Karpas-422 (cell line): ENCODE measurements at regions not wholly inside any gene's neighbourhood (a gene's known extent, or its start where the extent isn't known, plus 50 kb on each side); places are given as distances from the start of the nearest gene placed in this dataset.

ENCODE experiments used
- DNase-seq: peaks from one replicate; pipeline ENCODE4 v3.0.0-alpha.2; 2015
- H2AFZ ChIP-seq: fragments of 200-600 bp; sonication (generic); 2 replicates; pipeline ENCODE4 v1.6.1; 2014; ENCODE audit warnings: antibody characterized with exemption, low read length, mixed read lengths
- H3K27ac ChIP-seq: fragments of 200-600 bp; sonication (generic); 2 replicates; pipeline ENCODE4 v1.5.1; 2014; ENCODE audit warnings: mild to moderate bottlenecking, low read length, moderate library complexity
- H3K27me3 ChIP-seq: fragments of 200-600 bp; sonication (generic); 2 replicates; pipeline ENCODE4 v1.6.1; 2014; ENCODE audit warnings: low read length, mixed read lengths
- H3K36me3 ChIP-seq: fragments of 200-600 bp; sonication (generic); 2 replicates; pipeline ENCODE4 v1.6.1; 2014; ENCODE audit warnings: low read length, mixed read lengths; ENCODE audit not compliant: insufficient read depth
- H3K4me1 ChIP-seq: fragments of 200-600 bp; sonication (generic); 2 replicates; pipeline ENCODE4 v1.6.1; 2014; ENCODE audit warnings: mild to moderate bottlenecking, low read length, mixed read lengths
- H3K4me2 ChIP-seq: fragments of 200-600 bp; sonication (generic); 2 replicates; pipeline ENCODE4 v1.6.1; 2014; ENCODE audit warnings: low read length, low read depth, mild to moderate bottlenecking; ENCODE audit not compliant: poor library complexity, severe bottlenecking
- H3K4me3 ChIP-seq: fragments of 200-600 bp; sonication (generic); 2 replicates; pipeline ENCODE4 v1.5.1; 2014; ENCODE audit warnings: mild to moderate bottlenecking, antibody characterized with exemption, low read length, mixed read lengths
- H3K79me2 ChIP-seq: fragments of 200-600 bp; sonication (generic); 2 replicates; pipeline ENCODE4 v1.6.1; 2014; ENCODE audit warnings: mild to moderate bottlenecking, low read length, mixed read lengths
- H3K9ac ChIP-seq: fragments of 200-600 bp; sonication (generic); 2 replicates; pipeline ENCODE4 v1.6.0; 2014; ENCODE audit warnings: low read length
- H3K9me2 ChIP-seq: fragments of 200-600 bp; sonication (generic), shearing (Covaris generic); replicated peaks from 2 replicates; pipeline ENCODE4 v1.6.0; 2014; ENCODE audit warnings: mild to moderate bottlenecking, low read length, moderate library complexity; ENCODE audit not compliant: insufficient read depth
- H3K9me3 ChIP-seq: fragments of 300-700, 200-600 bp; sonication (generic); 2 replicates; pipeline ENCODE4 v1.6.1; 2014; ENCODE audit warnings: low read length, mixed read lengths
- H4K20me1 ChIP-seq: fragments of 200-600 bp; sonication (generic); 2 replicates; pipeline ENCODE4 v1.6.1; 2014; ENCODE audit warnings: mild to moderate bottlenecking, antibody characterized with exemption, low read length, low read depth; ENCODE audit not compliant: insufficient read depth

DNA sequence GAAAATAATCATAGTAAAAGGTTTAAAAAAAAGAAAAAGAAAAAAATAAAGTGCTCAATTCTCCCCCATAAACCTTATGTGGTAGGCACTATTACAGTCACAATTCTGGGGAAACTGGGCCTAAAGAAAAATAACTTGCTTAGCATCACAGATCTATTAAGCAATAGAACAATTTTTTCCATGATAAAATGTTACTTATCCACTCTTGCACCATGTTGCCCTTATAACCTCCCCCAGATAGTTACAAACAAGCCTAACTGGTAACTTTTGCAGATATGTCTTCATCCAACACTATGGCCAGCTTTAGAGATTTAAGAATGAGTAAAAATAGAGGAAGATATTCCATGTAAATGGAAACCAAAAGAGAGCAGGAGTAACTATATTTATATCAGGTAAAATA, 164.8 kb downstream of the DUSP6 start:
- no peaks in the 10 kb centered on the region for H3K4me1 ChIP-seq
- no peaks in the 10 kb centered on the region for H4K20me1 ChIP-seq
- no peak overlapping the region for H3K4me2 ChIP-seq
- no peak overlapping the region for H3K27ac ChIP-seq
- no peak overlapping the region for H3K9ac ChIP-seq
- no peak overlapping the region for H3K4me3 ChIP-seq
- H2AFZ ChIP-seq = no peak overlapping the region
- no peaks in the 10 kb centered on the region for H3K79me2 ChIP-seq
- H3K9me2 ChIP-seq = no peaks in the 10 kb centered on the region
- DNase-seq = no peak
- peaks cover 7% of the 10 kb centered on the region; the same call in 1 of the 2 replicates for H3K9me3 ChIP-seq
- peaks cover 4% of the 10 kb centered on the region; the same call in 1 of the 2 replicates for H3K27me3 ChIP-seq
- no peaks in the 10 kb centered on the region for H3K36me3 ChIP-seq

DNA sequence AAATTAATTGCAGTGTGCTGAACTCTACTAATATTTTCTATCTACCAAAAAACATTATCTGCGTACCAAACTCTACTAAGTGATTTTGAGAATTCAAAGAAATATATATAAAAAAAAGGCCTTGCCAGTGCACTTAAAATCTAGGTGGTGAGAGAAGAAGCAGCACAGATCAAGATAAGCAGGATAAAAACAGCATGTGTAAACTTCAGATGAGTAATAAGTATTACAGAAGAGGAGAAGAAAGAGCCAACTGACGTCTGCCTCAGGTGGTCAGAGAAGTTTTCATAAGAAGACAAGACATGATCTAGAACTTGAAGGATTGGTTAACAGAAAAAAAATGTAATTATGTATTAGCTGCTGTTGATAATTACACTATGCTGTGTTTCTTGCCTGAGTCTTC, 166.4 kb downstream of the DUSP6 start:
- Histone ChIP-seq H3K9ac (no peak overlapping the region), H3K27ac (no peak overlapping the region), H3K27me3 (peaks cover 4% of the 10 kb centered on the region; the same call in 1 of the 2 replicates), H3K4me2 (no peak overlapping the region), H3K9me2 (no peaks in the 10 kb centered on the region), H2AFZ (no peak overlapping the region), H3K9me3 (peaks cover 7% of the 10 kb centered on the region; the same call in 1 of the 2 replicates), H3K4me1 (peaks cover 8% of the 10 kb centered on the region), H3K36me3 (no peaks in the 10 kb centered on the region), H3K4me3 (no peak overlapping the region), H4K20me1 (no peaks in the 10 kb centered on the region), H3K79me2 (no peaks in the 10 kb centered on the region)
- no peak for DNase-seq

DNA sequence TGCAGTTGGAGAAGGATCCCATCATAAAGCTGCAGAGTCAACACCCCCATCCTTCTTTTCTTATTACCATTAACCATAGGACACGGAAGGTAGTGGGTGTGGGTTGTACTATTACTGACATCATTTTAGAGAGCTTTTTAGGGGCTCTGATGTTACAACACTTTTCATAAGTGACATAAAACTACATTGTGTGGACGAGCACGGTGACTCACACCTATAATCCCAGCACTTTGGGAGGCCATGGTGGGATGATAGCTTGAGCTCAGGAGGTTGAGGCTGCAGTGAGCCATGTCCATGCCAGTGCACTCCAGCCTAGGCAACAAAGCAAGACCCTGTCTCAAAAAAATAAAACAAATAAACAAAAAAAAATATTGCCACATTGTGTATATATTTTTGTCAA, 167.1 kb downstream of the DUSP6 start:
- Histone ChIP-seq H4K20me1 (no peaks in the 10 kb centered on the region), H3K27ac (no peak overlapping the region)
- DNase-seq = no peak

DNA sequence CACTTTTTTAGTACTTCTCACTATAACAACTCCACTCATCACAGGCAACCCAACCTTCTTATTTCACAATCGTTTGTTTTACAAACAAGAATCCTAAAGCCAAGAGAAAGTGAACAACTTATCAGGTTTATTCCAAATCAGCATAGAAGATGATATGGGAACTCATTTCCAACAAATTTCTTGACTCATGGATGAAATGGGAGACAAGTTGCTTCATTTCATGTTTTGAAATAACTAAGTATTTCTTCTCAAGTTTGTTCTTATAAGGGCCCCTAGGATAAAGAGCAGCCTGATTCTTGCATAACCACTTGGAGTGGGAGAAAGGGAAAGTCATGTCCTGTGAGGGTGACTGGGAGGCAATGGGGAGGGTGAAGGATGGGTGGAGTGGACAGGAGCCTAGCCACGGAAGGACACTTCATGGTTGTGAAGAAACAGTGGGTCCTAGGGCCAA, 168.3 kb downstream of the DUSP6 start:
- Histone ChIP-seq H3K9me3 (no peaks in the 10 kb centered on the region), H4K20me1 (no peaks in the 10 kb centered on the region), H3K9me2 (no peaks in the 10 kb centered on the region), H3K4me1 (peaks cover 10% of the 10 kb centered on the region), H3K79me2 (no peaks in the 10 kb centered on the region), H3K4me3 (no peak overlapping the region), H3K4me2 (no peak overlapping the region), H3K36me3 (no peaks in the 10 kb centered on the region), H3K9ac (no peak overlapping the region), H2AFZ (no peak overlapping the region), H3K27me3 (no peaks in the 10 kb centered on the region; the same call in 1 of the 2 replicates), H3K27ac (no peak overlapping the region)
- no peak for DNase-seq

More for the DNA sequence above, 167.1 kb downstream of the DUSP6 start:
- H3K9me3 ChIP-seq = peaks cover 7% of the 10 kb centered on the region; the same call in 1 of the 2 replicates
- H3K4me2 ChIP-seq = no peak overlapping the region
- H3K36me3 ChIP-seq = no peaks in the 10 kb centered on the region
- H2AFZ ChIP-seq = no peak overlapping the region
- no peak overlapping the region for H3K4me3 ChIP-seq
- peaks cover 10% of the 10 kb centered on the region for H3K4me1 ChIP-seq
- no peak overlapping the region for H3K9ac ChIP-seq
- H3K79me2 ChIP-seq = no peaks in the 10 kb centered on the region
- no peaks in the 10 kb centered on the region for H3K9me2 ChIP-seq
- peaks cover 4% of the 10 kb centered on the region; the same call in 1 of the 2 replicates for H3K27me3 ChIP-seq

DNA sequence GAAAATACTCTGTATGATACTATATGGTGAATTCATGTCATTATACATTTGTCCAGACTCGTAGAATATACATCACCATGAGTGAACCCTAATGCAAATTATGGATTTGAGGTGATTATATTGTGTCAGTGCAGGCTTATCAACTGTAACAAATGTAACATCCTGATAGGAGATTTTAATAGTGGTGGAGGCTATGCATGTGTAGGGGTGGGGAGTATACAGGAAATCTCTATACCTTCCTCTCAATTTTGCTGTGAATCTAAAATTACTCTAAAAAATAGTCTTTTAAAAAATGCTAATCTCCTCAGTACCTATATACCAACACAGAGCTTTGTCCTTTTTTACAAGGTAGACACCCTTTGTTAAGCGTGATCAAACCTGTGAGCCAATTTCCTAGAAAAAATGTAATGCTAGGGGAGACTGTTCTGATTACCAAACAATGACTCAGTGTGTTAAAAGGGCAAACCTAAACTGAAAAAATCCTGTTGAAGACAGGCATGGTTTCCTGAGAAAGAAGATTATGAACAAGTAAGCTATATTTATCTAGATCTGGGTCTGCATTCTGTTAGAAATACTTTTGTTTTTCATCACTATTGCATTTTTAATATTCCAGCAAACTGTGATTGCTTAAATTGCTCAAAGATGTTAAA, 170.9 kb downstream of the DUSP6 start:
- no peaks in the 10 kb centered on the region for H3K36me3 ChIP-seq
- no peak overlapping the region for H3K4me2 ChIP-seq
- no peak overlapping the region for H3K4me3 ChIP-seq

GRCh38 chr12:89180496-89180895, 171.8 kb downstream of the DUSP6 start:
- Histone ChIP-seq H3K4me3 (no peak overlapping the region), H3K9ac (no peak overlapping the region), H3K4me2 (no peak overlapping the region), H3K9me3 (no peaks in the 10 kb centered on the region), H3K36me3 (no peaks in the 10 kb centered on the region), H3K9me2 (no peaks in the 10 kb centered on the region), H3K27me3 (no peaks in the 10 kb centered on the region), H3K79me2 (no peaks in the 10 kb centered on the region), H3K27ac (no peak overlapping the region), H4K20me1 (no peaks in the 10 kb centered on the region), H3K4me1 (peaks cover 10% of the 10 kb centered on the region), H2AFZ (no peak overlapping the region)
- no peak for DNase-seq

More for the DNA sequence above, 170.9 kb downstream of the DUSP6 start:
- Histone ChIP-seq H3K9me3 (no peaks in the 10 kb centered on the region), H3K9ac (no peak overlapping the region), H3K9me2 (no peaks in the 10 kb centered on the region), H3K27ac (no peak overlapping the region), H3K4me1 (peaks cover 10% of the 10 kb centered on the region), H3K27me3 (no peaks in the 10 kb centered on the region), H2AFZ (no peak overlapping the region), H3K79me2 (no peaks in the 10 kb centered on the region), H4K20me1 (no peaks in the 10 kb centered on the region)
- DNase-seq = no peak

GRCh38 chr12:89179983-89180382, 172.3 kb downstream of the DUSP6 start:
- H3K27ac ChIP-seq = no peak overlapping the region
- no peak overlapping the region for H3K4me2 ChIP-seq
- H3K27me3 ChIP-seq = no peaks in the 10 kb centered on the region
- H3K9ac ChIP-seq = no peak overlapping the region
- peaks cover 10% of the 10 kb centered on the region for H3K4me1 ChIP-seq
- no peaks in the 10 kb centered on the region for H3K9me2 ChIP-seq
- no peak overlapping the region for H2AFZ ChIP-seq
- H3K9me3 ChIP-seq = no peaks in the 10 kb centered on the region
- no peaks in the 10 kb centered on the region for H3K36me3 ChIP-seq
- DNase-seq = no peak
- no peaks in the 10 kb centered on the region for H4K20me1 ChIP-seq
- no peak overlapping the region for H3K4me3 ChIP-seq
- H3K79me2 ChIP-seq = no peaks in the 10 kb centered on the region

- H3K36me3 ChIP-seq = no peaks in the 10 kb centered on the region
- H3K79me2 ChIP-seq = no peaks in the 10 kb centered on the region
- no peak for DNase-seq
- no peak overlapping the region for H3K4me3 ChIP-seq
- no peaks in the 10 kb centered on the region for H3K27me3 ChIP-seq
- H3K9me2 ChIP-seq = no peaks in the 10 kb centered on the region
- no peak overlapping the region for H3K27ac ChIP-seq
- no peak overlapping the region for H2AFZ ChIP-seq
- no peak overlapping the region for H3K9ac ChIP-seq
- H3K4me1 ChIP-seq = peaks cover 10% of the 10 kb centered on the region
- no peak overlapping the region for H3K4me2 ChIP-seq
- no peaks in the 10 kb centered on the region for H3K9me3 ChIP-seq
- no peaks in the 10 kb centered on the region for H4K20me1 ChIP-seq
These were observed 173.1 kb downstream of the DUSP6 start for GRCh38 chr12:89179245-89179644.
